Natural killer cell treated with Interleukin-12 subunit alpha and Interleukin-12 subunit beta and Interleukin-15 and Interleukin-18, amount 100 ng/mL, for 72 hours (primary cell): ENCODE measurements at regions not wholly inside any gene's neighbourhood (a gene's known extent, or its start where the extent isn't known, plus 50 kb on each side); places are given as distances from the start of the nearest gene placed in this dataset.

Experiments
- ATAC-seq, 2 donors: fragments of 150-1000 bp; cut with Tn5 transposase in 1 of 2; sonication (Bioruptor Pico), chemical (Tn5 transposase) in 1 of 2; 2 replicates each; pipeline ENCODE4 v1.10.0; 2021
- DNase-seq: peaks from one replicate; pipeline ENCODE4 v3.0.0; 2022; ENCODE audit warnings: low spot score
- H3K27ac Mint-ChIP-seq, 2 donors: 1 replicate in 1 of 2; 2 replicates in 1 of 2; pipeline ENCODE4 v1.8.0; 2022; ENCODE audit warnings: mixed read lengths in 2 of 2, mild to moderate bottlenecking in 1 of 2, moderate library complexity in 1 of 2
- H3K27me3 Mint-ChIP-seq, 2 donors: 1 replicate in 1 of 2; 2 replicates in 1 of 2; pipeline ENCODE4 v1.8.0; 2022; ENCODE audit warnings: mixed read lengths in 2 of 2
- H3K36me3 Mint-ChIP-seq: one replicate; pipeline ENCODE4 v1.8.0; 2022; ENCODE audit warnings: mixed read lengths
- H3K4me1 Mint-ChIP-seq, 2 donors: 1 replicate in 1 of 2; 2 replicates in 1 of 2; pipeline ENCODE4 v1.8.0; 2022; ENCODE audit warnings: low read depth in 2 of 2, mixed read lengths in 2 of 2, mild to moderate bottlenecking in 1 of 2
- H3K4me3 Mint-ChIP-seq: one replicate; pipeline ENCODE4 v1.8.0; 2022; ENCODE audit warnings: mixed read lengths
- H3K9me3 Mint-ChIP-seq: 2 replicates; pipeline ENCODE4 v1.8.0; 2022; ENCODE audit warnings: mixed read lengths

DNA sequence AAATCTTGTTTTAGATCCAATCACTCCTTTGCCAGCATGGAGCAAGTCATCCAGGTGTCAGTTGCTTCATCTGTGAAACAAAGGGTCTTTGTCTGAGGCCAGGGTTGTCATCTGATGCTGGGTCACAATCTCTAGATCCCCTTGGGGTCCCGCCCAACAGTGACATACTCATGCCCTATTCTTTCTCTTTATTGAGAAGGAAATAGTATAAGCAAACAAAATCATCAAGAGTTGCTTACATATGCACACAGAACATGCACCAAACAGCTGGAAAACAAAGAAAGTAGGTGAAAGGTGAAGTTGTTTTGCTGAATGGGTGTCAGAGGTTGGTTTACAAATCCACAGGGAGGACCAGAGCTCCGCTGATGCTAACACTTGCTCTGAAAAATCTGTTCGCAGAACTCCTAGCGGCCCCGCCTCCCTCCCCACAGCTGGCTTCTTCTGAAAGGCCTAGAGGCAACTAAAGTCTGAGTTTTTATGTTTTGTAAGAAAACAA lies 106.1 kb upstream of the SLC44A1 start:
- H3K4me3 Mint-ChIP-seq = no peak overlapping the region
- H3K4me1 Mint-ChIP-seq = no peaks in the 10 kb centered on the region
- no peaks in the 10 kb centered on the region for H3K9me3 Mint-ChIP-seq
- H3K27ac Mint-ChIP-seq = no peak overlapping the region
- H3K36me3 Mint-ChIP-seq = no peaks in the 10 kb centered on the region
- ATAC-seq (no peak), DNase-seq (no peak)
- peaks cover 10 to 19% of the 10 kb centered on the region in 2 donors for H3K27me3 Mint-ChIP-seq

DNA sequence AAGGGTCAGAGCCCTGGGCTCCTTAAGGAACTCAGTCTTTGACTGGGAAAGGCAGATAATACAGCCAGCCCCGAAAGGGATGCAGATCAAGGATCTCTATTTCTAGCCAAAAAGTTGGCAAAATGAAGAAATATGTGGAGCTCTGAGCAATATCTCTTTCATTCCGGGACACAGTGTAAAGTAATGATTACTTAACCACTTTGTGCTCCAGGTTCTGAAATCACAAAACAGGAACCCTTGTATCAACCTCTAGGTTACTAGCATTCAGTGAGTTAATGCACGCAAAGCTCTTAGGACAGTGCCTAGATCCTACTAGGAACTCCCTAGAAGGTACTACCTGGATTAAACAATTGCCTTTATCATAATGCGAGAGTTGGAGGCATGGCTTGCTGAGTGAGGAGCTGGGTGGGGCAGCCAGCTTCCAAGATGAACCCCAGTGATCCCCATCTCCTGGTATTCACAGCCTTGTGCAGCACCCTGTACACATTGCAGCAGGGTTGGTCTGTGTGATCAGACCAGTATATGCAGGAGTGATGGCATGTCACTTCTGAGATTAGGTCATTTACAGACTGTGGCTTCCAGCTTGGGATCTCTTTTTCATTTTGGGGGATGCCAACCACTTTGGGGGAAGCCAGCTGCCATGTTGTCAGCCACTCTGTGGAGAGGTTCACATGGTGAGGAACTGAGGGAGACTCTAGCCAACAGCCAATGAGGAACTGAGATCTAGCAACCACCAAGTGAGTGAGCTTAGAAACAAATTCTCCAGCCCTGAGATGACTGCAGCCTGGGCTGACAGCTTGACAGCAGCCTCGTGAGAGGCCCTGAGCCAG lies 103.1 kb upstream of the SLC44A1 start:
- no peaks in the 10 kb centered on the region for H3K4me1 Mint-ChIP-seq
- H3K27me3 Mint-ChIP-seq = peaks cover 22 to 38% of the 10 kb centered on the region in 2 donors
- no peak overlapping the region for H3K4me3 Mint-ChIP-seq
- H3K27ac Mint-ChIP-seq = no peak overlapping the region
- H3K9me3 Mint-ChIP-seq = no peaks in the 10 kb centered on the region
- H3K36me3 Mint-ChIP-seq = no peaks in the 10 kb centered on the region
- no peak for ATAC-seq
- no peak for DNase-seq

DNA sequence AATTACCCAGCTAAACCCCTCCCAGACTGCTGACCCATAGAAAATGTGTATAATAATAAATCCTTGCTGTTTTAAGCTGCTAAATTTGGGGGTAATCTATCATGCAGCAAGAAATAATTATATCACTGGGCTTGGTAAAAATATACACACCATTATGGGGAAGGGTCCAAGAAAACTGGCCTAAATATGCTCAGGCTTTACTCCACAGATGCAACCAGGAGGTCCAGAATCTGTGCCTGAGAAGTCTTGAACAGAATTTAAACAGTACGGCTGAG lies 102.5 kb upstream of the SLC44A1 start:
- Mint-ChIP-seq H3K9me3 (no peaks in the 10 kb centered on the region), H3K4me1 (no peaks in the 10 kb centered on the region), H3K4me3 (no peak overlapping the region), H3K27ac (no peak overlapping the region), H3K36me3 (no peaks in the 10 kb centered on the region), H3K27me3 (peaks cover 22 to 42% of the 10 kb centered on the region in 2 donors)
- DNase-seq (no peak), ATAC-seq (no peak)

DNA sequence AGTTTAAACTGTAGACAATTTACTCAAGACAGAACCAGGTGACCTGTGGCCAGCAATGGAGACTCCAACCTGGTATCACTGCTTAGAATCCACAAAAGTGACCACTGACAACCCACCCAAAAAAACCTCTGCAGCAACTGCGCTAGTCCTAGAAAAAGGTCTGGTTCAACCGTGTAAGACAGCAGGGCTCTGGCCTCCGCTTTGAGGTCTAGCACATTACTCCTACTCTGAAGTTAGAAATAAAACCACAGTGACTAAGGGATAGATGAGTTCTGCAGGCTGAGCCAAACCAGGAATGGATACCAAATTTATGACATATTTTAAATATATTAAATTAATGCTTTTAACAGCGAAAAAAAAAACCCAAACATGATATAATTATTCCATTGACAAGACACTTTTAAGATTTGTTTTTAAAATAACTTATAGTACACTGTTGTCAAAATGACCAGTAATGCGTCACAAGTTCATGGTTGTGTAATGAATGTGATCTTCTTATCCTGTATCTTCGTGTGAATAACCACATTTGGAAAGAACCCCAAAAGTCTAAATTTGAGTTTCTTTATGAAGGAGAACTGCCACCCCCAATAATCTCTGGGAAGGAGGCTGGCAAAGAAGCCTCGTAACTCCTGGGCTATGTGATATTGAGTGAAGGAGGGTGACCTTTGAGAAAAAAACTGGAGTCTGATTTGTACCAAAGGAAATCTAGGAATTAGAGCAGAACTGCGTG lies 101.9 kb upstream of the SLC44A1 start:
- H3K4me3 Mint-ChIP-seq = no peak overlapping the region

DNA sequence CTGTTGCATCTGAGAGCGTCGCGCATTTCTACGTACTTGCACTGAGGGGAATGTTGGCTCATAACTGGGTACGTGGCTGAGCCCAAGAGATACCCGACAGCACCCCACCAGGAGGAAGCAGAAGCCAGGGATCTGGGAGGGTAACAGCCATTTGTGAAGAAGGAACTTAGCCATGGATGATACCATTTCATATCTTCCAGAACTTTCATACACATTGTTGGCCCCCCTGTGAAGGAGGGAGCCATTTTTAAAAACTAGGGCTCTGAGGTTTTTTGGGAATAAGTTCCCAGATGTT lies 101.4 kb upstream of the SLC44A1 start:
- DNase-seq (no peak), ATAC-seq (no peak)
- Mint-ChIP-seq H3K27ac (no peak overlapping the region), H3K9me3 (no peaks in the 10 kb centered on the region), H3K4me1 (no peaks in the 10 kb centered on the region), H3K36me3 (no peaks in the 10 kb centered on the region), H3K4me3 (no peak overlapping the region), H3K27me3 (peaks cover 25 to 42% of the 10 kb centered on the region in 2 donors)

More for the DNA sequence above, 101.9 kb upstream of the SLC44A1 start:
- H3K27ac Mint-ChIP-seq = no peak overlapping the region
- peaks cover 22 to 42% of the 10 kb centered on the region in 2 donors for H3K27me3 Mint-ChIP-seq
- H3K36me3 Mint-ChIP-seq = no peaks in the 10 kb centered on the region
- H3K4me1 Mint-ChIP-seq = no peaks in the 10 kb centered on the region
- ATAC-seq (no peak), DNase-seq (no peak)
- H3K9me3 Mint-ChIP-seq = no peaks in the 10 kb centered on the region

DNA sequence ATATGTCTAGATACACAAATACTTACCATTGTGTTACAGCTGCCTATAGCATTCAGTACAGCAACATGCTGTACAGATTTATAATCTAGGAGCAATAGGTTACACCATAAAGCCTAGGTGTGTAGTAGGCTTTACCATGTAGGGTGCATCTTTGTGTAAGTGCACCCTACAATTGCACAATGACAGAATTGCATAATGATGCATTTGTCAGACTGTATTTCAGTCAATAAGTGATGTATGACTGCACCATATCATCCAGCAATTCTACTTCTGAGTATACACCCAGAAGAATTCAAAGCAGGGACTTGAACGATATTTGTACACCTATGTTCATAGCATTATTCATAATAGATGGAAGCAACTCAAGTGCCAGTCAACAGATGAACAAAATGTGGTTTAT lies 100.4 kb upstream of the SLC44A1 start:
- Mint-ChIP-seq H3K4me3 (no peak overlapping the region), H3K27ac (no peak overlapping the region), H3K36me3 (no peaks in the 10 kb centered on the region), H3K27me3 (peaks cover 21 to 36% of the 10 kb centered on the region in 2 donors), H3K4me1 (no peaks in the 10 kb centered on the region), H3K9me3 (no peaks in the 10 kb centered on the region)
- no peak for DNase-seq
- no peak for ATAC-seq

DNA sequence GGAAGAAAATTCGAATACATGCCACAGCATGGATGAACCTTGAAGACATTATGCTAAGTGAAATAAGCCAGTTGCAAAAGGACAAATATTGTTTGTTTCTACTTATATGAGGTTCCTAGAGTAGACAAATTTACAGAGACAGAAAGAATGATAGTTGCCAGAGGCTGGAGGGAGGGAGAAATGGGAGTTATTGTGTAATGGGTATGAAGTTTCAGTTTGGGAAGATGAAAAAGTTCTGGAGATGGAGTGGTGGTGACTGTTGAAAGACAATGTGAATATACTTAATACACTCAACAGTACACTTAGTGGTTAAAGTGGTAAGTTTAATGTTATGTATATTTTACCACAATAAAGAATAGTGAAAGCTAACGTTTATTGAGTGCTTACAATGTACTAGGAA lies 99.6 kb upstream of the SLC44A1 start:
- no peak overlapping the region for H3K27ac Mint-ChIP-seq
- no peak overlapping the region for H3K4me3 Mint-ChIP-seq

DNA sequence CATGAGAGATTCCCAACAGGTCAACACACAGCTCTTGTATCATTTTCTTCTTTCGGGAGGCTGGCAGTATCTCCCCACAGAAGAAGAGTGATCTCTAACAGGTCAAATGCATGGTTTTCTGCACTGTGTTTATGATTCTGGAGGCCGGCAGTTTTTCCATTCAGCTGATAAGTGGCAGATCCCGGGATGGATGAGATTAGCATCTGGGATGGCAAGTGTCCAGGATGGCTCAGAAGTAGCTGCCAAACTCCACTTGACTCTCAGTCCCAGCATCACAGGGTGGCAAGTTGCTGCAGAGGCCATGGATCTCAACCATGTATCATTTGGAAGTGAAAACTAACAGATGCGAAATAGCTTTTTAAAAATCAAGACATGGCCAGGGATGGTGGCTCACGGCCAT lies 97.8 kb upstream of the SLC44A1 start:
- no peak for ATAC-seq
- peaks cover 18 to 30% of the 10 kb centered on the region in 2 donors for H3K27me3 Mint-ChIP-seq
- H3K4me3 Mint-ChIP-seq = no peak overlapping the region
- H3K36me3 Mint-ChIP-seq = no peaks in the 10 kb centered on the region
- peaks cover 0 to 3% of the 10 kb centered on the region in 2 donors for H3K4me1 Mint-ChIP-seq
- no peaks in the 10 kb centered on the region for H3K9me3 Mint-ChIP-seq
- H3K27ac Mint-ChIP-seq = no peak overlapping the region
- no peak for DNase-seq

More for the DNA sequence above, 99.6 kb upstream of the SLC44A1 start:
- Mint-ChIP-seq H3K36me3 (no peaks in the 10 kb centered on the region), H3K4me1 (no peaks in the 10 kb centered on the region), H3K27me3 (peaks cover 18 to 36% of the 10 kb centered on the region in 2 donors), H3K9me3 (no peaks in the 10 kb centered on the region)
- ATAC-seq (no peak), DNase-seq (no peak)

DNA sequence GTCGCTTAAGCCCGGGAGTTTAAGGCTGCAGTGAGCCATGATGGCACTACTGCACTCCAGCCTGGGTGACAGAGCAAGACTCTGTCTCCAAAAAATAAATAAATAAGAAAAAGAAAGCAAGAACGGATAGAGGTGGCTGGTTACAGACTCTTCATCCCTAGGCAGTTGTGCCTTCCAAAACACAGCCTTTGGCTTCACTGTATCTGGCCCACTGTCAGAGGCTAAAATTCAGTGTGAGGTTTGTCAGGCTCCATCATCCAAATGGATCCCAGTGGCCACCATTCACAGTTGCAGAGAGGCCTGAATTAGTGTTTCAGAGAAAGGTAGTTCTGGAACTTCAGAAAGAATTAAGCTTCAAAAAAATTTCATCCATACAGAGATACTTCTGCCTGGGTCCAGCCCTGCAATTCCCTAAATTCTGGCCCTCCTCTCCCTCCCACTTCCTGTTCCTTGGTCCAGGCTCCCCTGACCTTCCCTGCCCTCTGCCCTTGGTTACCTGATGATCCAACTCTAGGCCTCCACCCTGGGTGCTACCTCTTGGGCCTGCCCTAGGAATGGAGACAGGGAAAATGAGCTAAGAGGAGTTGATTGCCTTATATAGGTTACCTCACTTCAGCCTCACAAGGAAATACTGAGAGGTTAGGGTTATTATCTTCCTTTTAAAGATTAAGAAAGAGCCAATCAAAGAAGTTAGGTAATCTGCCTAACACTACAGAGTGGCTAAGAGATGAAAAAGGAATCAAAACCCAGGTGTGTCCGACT lies 97.2 kb upstream of the SLC44A1 start:
- Mint-ChIP-seq H3K4me1 (peaks cover 0 to 3% of the 10 kb centered on the region in 2 donors), H3K4me3 (no peak overlapping the region), H3K9me3 (no peaks in the 10 kb centered on the region), H3K27ac (no peak overlapping the region), H3K36me3 (no peaks in the 10 kb centered on the region), H3K27me3 (peaks cover 18 to 30% of the 10 kb centered on the region in 2 donors)
- DNase-seq (no peak), ATAC-seq (no peak)

DNA sequence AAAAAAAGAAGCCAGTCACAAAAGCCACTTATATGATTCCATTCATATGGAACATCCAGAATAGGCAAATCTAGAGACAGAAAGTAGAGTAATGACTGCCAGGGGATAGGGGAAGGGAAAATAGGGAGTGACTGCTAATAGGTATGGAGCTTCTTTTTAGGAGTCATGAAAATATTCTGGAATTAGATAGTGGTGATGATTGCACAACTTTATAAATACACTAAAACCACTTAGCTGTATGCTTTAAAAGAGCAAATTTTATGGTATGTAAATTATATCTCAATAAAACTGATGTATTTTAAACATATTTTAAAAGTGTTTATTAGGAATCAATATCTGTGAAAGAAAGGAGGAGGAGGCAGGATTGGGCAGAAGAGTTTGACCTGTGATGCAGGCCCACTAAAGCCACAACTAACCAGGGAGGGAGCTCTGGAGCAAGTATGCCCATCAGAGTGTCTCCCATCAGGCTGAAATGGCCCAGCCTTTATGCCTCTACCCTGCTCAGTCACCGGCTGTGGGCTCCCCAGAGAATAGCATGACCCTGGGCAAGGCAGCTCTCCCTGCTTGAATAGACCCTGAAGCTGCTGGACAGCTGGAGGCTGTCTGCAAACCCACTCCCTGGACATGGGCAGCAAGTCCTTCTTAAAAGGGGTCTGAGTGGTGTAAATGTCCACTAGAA lies 96.0 kb upstream of the SLC44A1 start:
- Mint-ChIP-seq H3K4me1 (peaks cover 0 to 3% of the 10 kb centered on the region in 2 donors), H3K9me3 (no peaks in the 10 kb centered on the region), H3K27me3 (peaks cover 14 to 22% of the 10 kb centered on the region in 2 donors), H3K4me3 (no peak overlapping the region), H3K27ac (no peak overlapping the region), H3K36me3 (no peaks in the 10 kb centered on the region)
- DNase-seq (no peak), ATAC-seq (no peak)

DNA sequence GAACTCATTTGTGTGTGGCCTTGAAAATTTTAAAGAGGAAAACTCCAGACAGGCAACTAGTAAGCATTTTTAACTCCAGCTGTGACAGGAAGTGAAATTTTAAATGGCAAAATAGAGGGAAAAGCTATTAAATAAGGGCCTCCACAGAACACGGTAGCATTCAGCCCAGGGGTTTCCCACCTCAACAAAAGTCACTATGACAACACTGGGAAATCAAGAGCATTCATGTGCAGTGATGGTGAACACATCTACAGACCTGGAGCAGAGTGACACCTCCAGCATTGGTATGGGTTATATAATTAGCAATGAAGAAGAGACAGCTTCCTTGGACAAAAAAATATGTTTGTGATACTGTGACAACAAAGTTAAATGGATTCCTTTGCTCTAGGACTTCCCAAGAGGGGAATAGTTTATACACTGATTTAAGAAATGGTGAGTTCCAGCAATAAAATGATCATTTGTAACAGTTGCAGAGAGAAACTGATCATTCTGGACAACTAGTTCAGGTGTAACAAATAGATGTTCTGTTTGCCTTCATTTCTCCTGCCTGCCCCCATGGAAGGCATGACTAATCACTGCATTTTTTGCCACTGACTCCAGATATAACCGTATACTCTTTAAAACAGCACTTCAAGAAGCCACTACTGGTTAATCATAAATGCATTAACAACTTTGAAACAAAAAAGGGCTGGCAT lies 93.3 kb upstream of the SLC44A1 start:
- no peak overlapping the region for H3K4me3 Mint-ChIP-seq
- no peaks in the 10 kb centered on the region for H3K36me3 Mint-ChIP-seq
- no peak for ATAC-seq
- no peaks in the 10 kb centered on the region for H3K9me3 Mint-ChIP-seq
- DNase-seq = no peak
- peaks cover 6 to 8% of the 10 kb centered on the region in 2 donors for H3K27me3 Mint-ChIP-seq
- H3K4me1 Mint-ChIP-seq = peaks cover 0 to 3% of the 10 kb centered on the region in 2 donors
- H3K27ac Mint-ChIP-seq = no peak overlapping the region

DNA sequence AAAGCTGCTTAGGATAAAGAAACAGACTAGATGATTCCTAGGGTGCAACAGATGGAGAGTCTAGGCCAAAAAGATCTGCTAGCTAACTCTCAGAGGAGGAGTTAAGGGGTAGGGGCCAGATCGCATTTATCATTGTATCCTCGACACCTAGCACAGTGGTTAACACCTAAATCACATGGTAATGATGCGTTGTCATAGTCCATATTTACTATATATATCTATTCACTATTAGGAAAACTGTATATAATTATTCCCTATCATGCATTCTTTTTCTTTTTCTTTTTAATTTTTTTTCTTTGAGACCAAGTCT lies 92.8 kb upstream of the SLC44A1 start:
- Mint-ChIP-seq H3K9me3 (no peaks in the 10 kb centered on the region), H3K4me3 (no peak overlapping the region), H3K27me3 (peaks cover 1 to 6% of the 10 kb centered on the region in 2 donors), H3K36me3 (no peaks in the 10 kb centered on the region), H3K27ac (no peak overlapping the region), H3K4me1 (peaks cover 0 to 3% of the 10 kb centered on the region in 2 donors)
- DNase-seq (no peak), ATAC-seq (no peak)

DNA sequence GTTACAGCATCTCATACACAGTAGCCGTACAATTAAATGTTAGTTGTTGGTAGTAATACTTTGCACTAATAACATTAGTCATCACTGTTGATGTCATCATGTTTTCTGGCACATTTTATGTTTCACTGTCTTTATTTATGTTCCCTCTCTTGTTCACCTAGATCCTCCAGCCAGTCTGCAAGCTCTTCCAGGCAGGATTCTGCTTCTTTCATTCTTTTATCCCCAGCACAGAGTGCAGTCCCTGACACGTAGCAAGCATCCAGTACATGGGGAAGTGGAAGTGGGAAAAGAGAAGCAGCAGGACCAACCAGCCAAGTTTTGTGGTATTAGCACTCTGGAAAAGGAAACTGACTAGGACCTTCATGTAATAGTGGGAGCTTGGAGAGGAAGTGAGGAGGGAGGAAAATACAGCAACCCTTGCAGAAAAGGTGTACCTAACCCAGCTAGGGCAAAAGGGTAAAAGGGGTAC lies 89.7 kb upstream of the SLC44A1 start:
- Mint-ChIP-seq H3K27me3 (peaks cover 0 to 3% of the 10 kb centered on the region in 2 donors), H3K4me1 (peaks cover 0 to 3% of the 10 kb centered on the region in 2 donors), H3K4me3 (no peak overlapping the region), H3K9me3 (no peaks in the 10 kb centered on the region), H3K36me3 (no peaks in the 10 kb centered on the region), H3K27ac (no peak overlapping the region)
- ATAC-seq (no peak), DNase-seq (no peak)
